Neural crest cell (in vitro differentiated cells): ENCODE measurements at regions not wholly inside any gene's neighbourhood (a gene's known extent, or its start where the extent isn't known, plus 50 kb on each side); places are given as distances from the start of the nearest gene placed in this dataset.

Experiments
- DNase-seq: peaks from one replicate; pipeline ENCODE4 v3.0.0; 2021; ENCODE audit warnings: low read depth, mixed read lengths, low spot score
- H3K27ac Mint-ChIP-seq: one replicate; pipeline ENCODE4 v1.8.0; 2021; ENCODE audit warnings: mild to moderate bottlenecking, mixed read lengths; ENCODE audit not compliant: unreplicated experiment
- H3K27me3 Mint-ChIP-seq: 2 replicates; pipeline ENCODE4 v1.8.0; 2021; ENCODE audit warnings: low read depth, mild to moderate bottlenecking, mixed read lengths
- H3K36me3 Mint-ChIP-seq: 2 replicates; pipeline ENCODE4 v1.8.0; 2021; ENCODE audit warnings: low read depth, mild to moderate bottlenecking, mixed read lengths
- H3K4me1 Mint-ChIP-seq: 2 replicates; pipeline ENCODE4 v1.8.0; 2021; ENCODE audit warnings: mixed read lengths
- H3K4me3 Mint-ChIP-seq: one replicate; pipeline ENCODE4 v1.8.0; 2021; ENCODE audit warnings: mild to moderate bottlenecking, mixed read lengths
- H3K9me3 Mint-ChIP-seq: 2 replicates; pipeline ENCODE4 v1.8.0; 2021; ENCODE audit warnings: mixed read lengths
- TF ChIP-seq, protein P1 (sequence below): fragments of 200-600 bp; sonication (generic); conservative IDR thresholded peaks from 2 replicates; pipeline ENCODE4 v1.5.0; 2021; ENCODE audit warnings: antibody characterized with exemption, mild to moderate bottlenecking

DNA sequence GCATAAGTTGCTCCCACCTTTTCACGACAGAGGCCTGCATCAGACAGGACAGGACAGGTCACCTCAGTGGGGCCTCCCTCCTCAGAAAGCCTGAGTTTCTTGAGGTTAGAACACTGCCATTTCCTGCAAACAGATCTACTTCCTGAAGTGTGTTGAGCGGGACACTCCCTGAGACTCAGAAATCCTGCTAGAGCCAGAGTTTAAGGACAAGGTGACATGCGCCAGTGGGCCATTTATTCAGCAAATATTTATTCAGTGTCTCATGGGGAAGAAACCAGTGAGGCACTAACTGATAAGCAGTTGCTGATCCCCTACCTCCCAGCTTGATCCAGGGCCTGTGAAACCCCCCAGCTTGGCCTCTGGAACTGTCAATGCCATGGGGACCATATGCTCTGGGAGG, 454.6 kb downstream of the SOX6 start:
- peaks cover 4% of the 10 kb centered on the region for H3K4me1 Mint-ChIP-seq
- H3K9me3 Mint-ChIP-seq, result no peaks in the 10 kb centered on the region
- no peak overlapping the region for H3K27ac Mint-ChIP-seq
- no peak for DNase-seq
- TF ChIP-seq, protein P1, sequence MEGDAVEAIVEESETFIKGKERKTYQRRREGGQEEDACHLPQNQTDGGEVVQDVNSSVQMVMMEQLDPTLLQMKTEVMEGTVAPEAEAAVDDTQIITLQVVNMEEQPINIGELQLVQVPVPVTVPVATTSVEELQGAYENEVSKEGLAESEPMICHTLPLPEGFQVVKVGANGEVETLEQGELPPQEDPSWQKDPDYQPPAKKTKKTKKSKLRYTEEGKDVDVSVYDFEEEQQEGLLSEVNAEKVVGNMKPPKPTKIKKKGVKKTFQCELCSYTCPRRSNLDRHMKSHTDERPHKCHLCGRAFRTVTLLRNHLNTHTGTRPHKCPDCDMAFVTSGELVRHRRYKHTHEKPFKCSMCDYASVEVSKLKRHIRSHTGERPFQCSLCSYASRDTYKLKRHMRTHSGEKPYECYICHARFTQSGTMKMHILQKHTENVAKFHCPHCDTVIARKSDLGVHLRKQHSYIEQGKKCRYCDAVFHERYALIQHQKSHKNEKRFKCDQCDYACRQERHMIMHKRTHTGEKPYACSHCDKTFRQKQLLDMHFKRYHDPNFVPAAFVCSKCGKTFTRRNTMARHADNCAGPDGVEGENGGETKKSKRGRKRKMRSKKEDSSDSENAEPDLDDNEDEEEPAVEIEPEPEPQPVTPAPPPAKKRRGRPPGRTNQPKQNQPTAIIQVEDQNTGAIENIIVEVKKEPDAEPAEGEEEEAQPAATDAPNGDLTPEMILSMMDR, result no peak
- H3K36me3 Mint-ChIP-seq, result no peaks in the 10 kb centered on the region
- no peak overlapping the region for H3K4me3 Mint-ChIP-seq
- H3K27me3 Mint-ChIP-seq, result no peaks in the 10 kb centered on the region

DNA sequence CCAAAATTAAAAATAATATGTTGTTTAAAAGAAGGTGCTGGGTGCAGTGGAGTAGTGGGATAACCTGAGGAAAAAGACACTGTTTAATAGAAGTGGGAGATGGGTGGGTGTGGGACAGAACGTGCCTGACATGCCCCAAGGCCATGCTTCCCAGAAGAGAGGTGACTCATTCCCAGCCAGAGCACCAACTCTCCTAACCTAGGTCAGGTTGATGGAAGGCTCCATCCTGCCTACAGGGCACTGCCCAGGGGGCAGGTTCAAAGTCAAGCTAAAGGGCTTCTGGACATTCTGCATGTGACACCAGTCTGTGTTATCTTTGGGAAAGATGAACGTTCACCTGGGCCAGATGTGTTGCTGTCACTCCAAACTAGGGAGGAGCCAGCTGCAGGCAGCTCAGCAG, 453.1 kb downstream of the SOX6 start:
- Mint-ChIP-seq H3K4me3 (no peak overlapping the region), H3K36me3 (no peaks in the 10 kb centered on the region), H3K27me3 (no peaks in the 10 kb centered on the region), H3K27ac (peak overlapping the region; percentile 39), H3K4me1 (peaks cover 4% of the 10 kb centered on the region), H3K9me3 (no peaks in the 10 kb centered on the region)
- no peak for DNase-seq
- TF ChIP-seq, protein P1, result no peak

DNA sequence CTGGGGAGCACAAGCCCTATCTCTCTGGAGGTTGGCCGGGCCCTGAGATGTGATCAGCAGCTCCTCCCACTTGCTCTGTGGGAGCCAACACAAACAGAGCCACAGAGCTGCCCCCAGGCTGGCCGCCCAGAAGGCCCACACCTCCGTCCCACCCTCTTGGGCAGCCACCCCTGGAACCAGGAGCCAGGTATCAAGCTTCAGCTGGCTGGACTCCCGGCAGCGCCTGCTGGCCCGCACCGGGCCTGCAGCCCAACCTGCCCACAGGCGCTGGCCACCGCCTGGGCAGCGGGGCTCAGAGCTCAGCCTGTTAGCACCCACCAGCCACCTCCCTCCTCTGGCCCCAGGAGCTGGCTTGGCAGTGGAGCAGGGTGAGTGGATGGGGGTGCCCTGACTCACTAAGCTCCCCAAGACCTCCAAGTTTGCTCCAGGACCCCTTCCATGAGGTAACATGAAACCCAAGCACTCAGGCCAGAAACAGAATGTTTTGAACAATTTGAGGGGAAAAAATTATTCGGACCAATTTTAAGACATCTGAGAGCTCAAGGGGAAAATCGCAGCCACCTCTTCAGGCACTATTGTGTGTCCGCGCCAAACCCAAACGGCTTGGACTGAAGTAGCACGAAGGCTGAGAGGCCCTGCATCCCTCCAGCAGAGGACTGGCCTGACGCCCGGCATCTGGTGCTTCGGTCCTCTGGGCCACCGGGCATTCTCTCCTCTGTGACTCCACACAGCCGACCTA, 450.8 kb downstream of the SOX6 start:
- H3K9me3 Mint-ChIP-seq, result no peaks in the 10 kb centered on the region
- peaks cover 4% of the 10 kb centered on the region for H3K4me1 Mint-ChIP-seq
- no peak for DNase-seq
- TF ChIP-seq, protein P1, result no peak
- H3K4me3 Mint-ChIP-seq, result no peak overlapping the region
- no peak overlapping the region for H3K27ac Mint-ChIP-seq
- H3K27me3 Mint-ChIP-seq, result no peaks in the 10 kb centered on the region
- no peaks in the 10 kb centered on the region for H3K36me3 Mint-ChIP-seq

DNA sequence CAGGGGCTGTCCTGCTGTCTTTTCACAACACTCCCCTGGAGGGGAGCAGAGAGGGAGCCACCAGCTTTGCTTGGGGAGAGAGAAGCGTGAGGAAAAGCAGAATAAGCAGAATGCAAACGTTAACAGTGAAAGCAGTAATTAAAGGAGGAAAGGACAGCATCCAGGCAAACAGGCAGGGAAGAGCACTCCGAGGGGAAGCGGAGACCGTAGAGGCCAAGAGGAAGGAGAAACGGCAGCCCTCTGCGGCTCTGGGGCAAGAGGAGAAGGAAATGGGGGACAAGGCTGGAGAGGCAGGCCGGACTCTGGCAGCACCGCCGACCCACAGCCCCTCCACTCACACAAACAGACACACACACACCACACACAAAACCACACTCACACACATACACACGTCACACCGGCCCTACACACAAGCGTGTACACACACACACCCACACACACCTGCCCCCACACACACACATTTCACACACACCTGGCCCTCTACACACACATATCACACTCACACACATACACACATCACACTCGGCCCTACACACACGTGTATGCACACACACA, 449.8 kb downstream of the SOX6 start:
- Mint-ChIP-seq H3K27me3 (no peaks in the 10 kb centered on the region), H3K27ac (no peak overlapping the region), H3K4me3 (no peak overlapping the region), H3K9me3 (no peaks in the 10 kb centered on the region), H3K4me1 (peaks cover 4% of the 10 kb centered on the region), H3K36me3 (no peaks in the 10 kb centered on the region)
- no peak for DNase-seq
- TF ChIP-seq, protein P1, result no peak

DNA sequence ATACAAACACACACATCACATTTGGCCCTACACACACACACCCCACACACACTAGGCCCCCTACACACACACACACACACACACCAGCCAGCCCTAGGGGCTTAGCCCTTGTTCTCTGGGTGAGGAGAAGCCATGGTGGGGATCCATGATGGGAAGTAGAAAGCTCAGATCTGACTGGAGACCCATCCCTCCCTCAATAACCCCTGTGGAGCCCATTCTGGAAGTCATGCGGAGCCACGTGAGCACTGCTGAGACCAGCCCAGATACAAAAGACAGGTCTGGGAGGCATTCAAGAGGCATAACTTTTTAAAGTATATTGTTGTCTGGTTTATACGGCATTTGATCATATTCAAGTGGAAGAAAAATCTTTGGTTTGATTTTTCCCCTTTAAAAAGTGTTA, 448.5 kb downstream of the SOX6 start:
- H3K36me3 Mint-ChIP-seq, result no peaks in the 10 kb centered on the region
- no peak for DNase-seq
- H3K4me3 Mint-ChIP-seq, result no peak overlapping the region

More for the DNA sequence above, 448.5 kb downstream of the SOX6 start:
- Mint-ChIP-seq H3K27ac (no peak overlapping the region), H3K27me3 (no peaks in the 10 kb centered on the region), H3K9me3 (no peaks in the 10 kb centered on the region), H3K4me1 (no peaks in the 10 kb centered on the region)
- TF ChIP-seq, protein P1, result no peak
